ENCODE measurements at regions not wholly inside any gene's neighbourhood (a gene's known extent, or its start where the extent isn't known, plus 50 kb on each side); places are given as distances from the start of the nearest gene placed in this dataset.

- intact Hi-C loops (cut with micrococcal nuclease), result no loop called here
- CTCF ChIA-PET, result interaction anchor here (1.3 kb wide), 1 partner anchor 252 kb away, joined by 4 read pairs; the partner anchor contains the start of gene MYCN
- H3K4me1 ChIP-seq (ENCODE audit: control insufficient read depth in 2 of 2, insufficient read depth in 2 of 2, low read length in 2 of 2), result no peaks in the 10 kb centered on the region
- Mint-ChIP-seq H3K27ac (no peak overlapping the region), H3K36me3 (no peaks in the 10 kb centered on the region), H3K9me3 (no peaks in the 10 kb centered on the region), H3K27me3 (peaks cover 0 to 5% (median 0%) of the 10 kb centered on the region in 5 donors), H3K4me1 (no peaks in the 10 kb centered on the region), H3K4me3 (no peak overlapping the region)
- no peak overlapping the region for H3K4me3 ChIP-seq (ENCODE audit: low read length)
- POLR2A ChIA-PET, result no interaction called here
- H3K27me3 ChIP-seq (ENCODE audit: control insufficient read depth in 2 of 2, insufficient read depth in 2 of 2, low read length in 2 of 2), result no peaks in the 10 kb centered on the region
- no peak for DNase-seq
- no peaks in the 10 kb centered on the region for H3K36me3 ChIP-seq (ENCODE audit: control insufficient read depth in 2 of 3, insufficient read depth in 3 of 3, low read length in 3 of 3)
- ATAC-seq, result no peak
- no peaks in the 10 kb centered on the region for H3K9me3 ChIP-seq (ENCODE audit: control insufficient read depth in 2 of 3, low read length in 3 of 3)
- no peak overlapping the region for H3K27ac ChIP-seq (ENCODE audit: low read depth, low read length)
Measured at GRCh38 chr2:16192416-16193216, 252.3 kb downstream of the MYCN start.

DNA sequence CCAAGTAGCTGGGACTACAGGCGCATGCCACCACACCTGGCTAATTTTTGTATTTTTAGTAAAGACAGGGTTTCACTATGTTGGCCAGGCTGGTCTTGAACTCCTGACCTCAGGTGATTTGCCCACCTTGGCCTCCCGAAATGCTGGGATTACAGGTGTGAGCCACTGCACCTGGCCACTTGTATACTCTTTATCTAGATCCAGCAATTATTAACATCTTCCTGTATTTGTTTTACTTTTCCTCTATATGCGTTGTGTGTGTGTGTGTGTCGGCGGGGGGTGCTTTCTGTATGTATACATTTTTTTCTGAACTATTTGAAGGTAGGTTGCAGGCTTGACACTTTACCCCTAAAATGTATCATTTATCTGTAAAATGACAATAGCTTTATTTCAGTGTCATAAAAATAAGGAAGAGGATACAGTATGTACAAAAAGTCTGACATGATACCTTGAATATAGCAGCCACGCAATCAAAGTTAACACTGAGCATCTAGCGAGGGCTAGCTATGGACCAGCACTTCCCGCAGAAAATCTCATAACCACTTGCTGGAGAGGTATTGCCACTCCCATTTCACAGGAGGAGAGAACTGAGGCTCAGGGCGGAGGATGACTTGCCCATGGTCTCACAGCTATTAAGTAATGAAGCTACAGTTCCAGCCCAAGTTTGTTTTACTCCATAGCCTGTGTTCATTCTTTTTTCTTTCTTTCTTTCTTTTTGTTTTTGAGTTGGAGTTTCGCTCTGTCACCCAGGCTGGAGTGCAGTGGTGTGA is 251.3 kb downstream of the MYCN start:
- ChIA-PET POLR2A (no interaction called here), CTCF (interaction anchor here (1.3 kb wide), 1 partner anchor 251 kb away, joined by 4 read pairs; the partner anchor contains the start of gene MYCN)
- Histone ChIP-seq H3K36me3 (ENCODE audit: control insufficient read depth in 2 of 3, insufficient read depth in 3 of 3, low read length in 3 of 3) (no peaks in the 10 kb centered on the region), H3K27me3 (ENCODE audit: control insufficient read depth in 2 of 2, insufficient read depth in 2 of 2, low read length in 2 of 2) (no peaks in the 10 kb centered on the region), H3K9me3 (ENCODE audit: control insufficient read depth in 2 of 3, low read length in 3 of 3) (no peaks in the 10 kb centered on the region), H3K27ac (ENCODE audit: low read depth, low read length) (no peak overlapping the region), H3K4me3 (ENCODE audit: low read length) (no peak overlapping the region), H3K4me1 (ENCODE audit: control insufficient read depth in 2 of 2, insufficient read depth in 2 of 2, low read length in 2 of 2) (no peaks in the 10 kb centered on the region)
- no peak overlapping the region for H3K27ac Mint-ChIP-seq
- DNase-seq, result no peak
- peaks cover 0 to 5% (median 0%) of the 10 kb centered on the region in 5 donors for H3K27me3 Mint-ChIP-seq
- ATAC-seq, result no peak
- no peaks in the 10 kb centered on the region for H3K9me3 Mint-ChIP-seq
- H3K4me1 Mint-ChIP-seq, result no peaks in the 10 kb centered on the region
- H3K36me3 Mint-ChIP-seq, result no peaks in the 10 kb centered on the region
- H3K4me3 Mint-ChIP-seq, result no peak overlapping the region
- intact Hi-C loops (cut with micrococcal nuclease), result no loop called here

GRCh38 chr2:16190446-16191270 is 250.3 kb downstream of the MYCN start:
- POLR2A ChIA-PET, result no interaction called here

DNA sequence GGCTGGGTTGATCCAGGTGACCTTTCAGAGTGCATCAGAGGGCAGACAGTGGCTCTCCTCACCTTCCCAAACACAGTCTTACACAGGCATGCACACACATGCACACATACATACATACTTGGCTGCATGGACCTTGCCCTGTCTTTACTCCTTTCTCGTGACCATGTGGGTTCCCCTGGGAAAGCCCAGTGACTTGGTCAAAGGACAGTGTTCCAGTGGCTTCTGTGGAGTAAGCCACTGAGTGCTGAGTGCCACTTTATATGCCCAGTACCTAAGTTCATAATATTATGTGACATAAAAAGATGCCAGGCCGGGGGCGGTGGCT is 249.4 kb downstream of the MYCN start:
- H3K36me3 ChIP-seq (ENCODE audit: control insufficient read depth in 2 of 3, insufficient read depth in 3 of 3, low read length in 3 of 3), result no peaks in the 10 kb centered on the region
- intact Hi-C loops (cut with micrococcal nuclease), result no loop called here
- H3K27ac Mint-ChIP-seq, result no peak overlapping the region
- H3K27ac ChIP-seq (ENCODE audit: low read depth, low read length), result no peak overlapping the region
- DNase-seq, result no peak
- ChIA-PET POLR2A (no interaction called here), CTCF (interaction anchor here (1.3 kb wide), 1 partner anchor 12 kb away, joined by 4 read pairs; no protein-coding TSS in a partner anchor)
- no peaks in the 10 kb centered on the region for H3K27me3 ChIP-seq (ENCODE audit: control insufficient read depth in 2 of 2, insufficient read depth in 2 of 2, low read length in 2 of 2)
- no peak for ATAC-seq
- H3K4me1 Mint-ChIP-seq, result peaks cover 0 to 1% (median 0%) of the 10 kb centered on the region in 7 donors
- H3K4me3 Mint-ChIP-seq, result no peak overlapping the region
- no peak overlapping the region for H3K4me3 ChIP-seq (ENCODE audit: low read length)
- no peaks in the 10 kb centered on the region for H3K4me1 ChIP-seq (ENCODE audit: control insufficient read depth in 2 of 2, insufficient read depth in 2 of 2, low read length in 2 of 2)
- H3K27me3 Mint-ChIP-seq, result peaks cover 0 to 16% (median 0%) of the 10 kb centered on the region in 5 donors
- H3K9me3 Mint-ChIP-seq, result no peaks in the 10 kb centered on the region
- H3K9me3 ChIP-seq (ENCODE audit: control insufficient read depth in 2 of 3, low read length in 3 of 3), result no peaks in the 10 kb centered on the region
- H3K36me3 Mint-ChIP-seq, result no peaks in the 10 kb centered on the region

More at GRCh38 chr2:16190446-16191270, 250.3 kb downstream of the MYCN start:
- Histone ChIP-seq H3K27ac (ENCODE audit: low read depth, low read length) (no peak overlapping the region), H3K9me3 (ENCODE audit: control insufficient read depth in 2 of 3, low read length in 3 of 3) (no peaks in the 10 kb centered on the region), H3K4me1 (ENCODE audit: control insufficient read depth in 2 of 2, insufficient read depth in 2 of 2, low read length in 2 of 2) (no peaks in the 10 kb centered on the region), H3K36me3 (ENCODE audit: control insufficient read depth in 2 of 3, insufficient read depth in 3 of 3, low read length in 3 of 3) (no peaks in the 10 kb centered on the region), H3K4me3 (ENCODE audit: low read length) (no peak overlapping the region), H3K27me3 (ENCODE audit: control insufficient read depth in 2 of 2, insufficient read depth in 2 of 2, low read length in 2 of 2) (no peaks in the 10 kb centered on the region)
- no peaks in the 10 kb centered on the region for H3K9me3 Mint-ChIP-seq
- CTCF ChIA-PET, result interaction anchor here (1.3 kb wide), 1 partner anchor 13 kb away, joined by 4 read pairs; no protein-coding TSS in a partner anchor
- H3K36me3 Mint-ChIP-seq, result no peaks in the 10 kb centered on the region
- H3K4me1 Mint-ChIP-seq, result no peaks in the 10 kb centered on the region
- peaks cover 0 to 10% (median 0%) of the 10 kb centered on the region in 5 donors for H3K27me3 Mint-ChIP-seq
- intact Hi-C loops (cut with micrococcal nuclease), result no loop called here
- no peak for DNase-seq
- no peak for ATAC-seq
- no peak overlapping the region for H3K4me3 Mint-ChIP-seq
- no peak overlapping the region for H3K27ac Mint-ChIP-seq

GRCh38 chr2:16189029-16189835 is 248.9 kb downstream of the MYCN start:
- Mint-ChIP-seq H3K4me1 (peaks cover 0 to 1% (median 0%) of the 10 kb centered on the region in 7 donors), H3K4me3 (no peak overlapping the region), H3K27me3 (peaks cover 0 to 16% (median 4%) of the 10 kb centered on the region in 5 donors), H3K9me3 (no peaks in the 10 kb centered on the region), H3K36me3 (no peaks in the 10 kb centered on the region), H3K27ac (no peak overlapping the region)
- DNase-seq (no peak), ATAC-seq (no peak)
- no peaks in the 10 kb centered on the region for H3K4me1 ChIP-seq (ENCODE audit: control insufficient read depth in 2 of 2, insufficient read depth in 2 of 2, low read length in 2 of 2)
- H3K36me3 ChIP-seq (ENCODE audit: control insufficient read depth in 2 of 3, insufficient read depth in 3 of 3, low read length in 3 of 3), result no peaks in the 10 kb centered on the region
- intact Hi-C loops (cut with micrococcal nuclease), result no loop called here
- H3K27ac ChIP-seq (ENCODE audit: low read depth, low read length), result no peak overlapping the region
- H3K9me3 ChIP-seq (ENCODE audit: control insufficient read depth in 2 of 3, low read length in 3 of 3), result no peaks in the 10 kb centered on the region
- H3K4me3 ChIP-seq (ENCODE audit: low read length), result no peak overlapping the region
- CTCF ChIA-PET, result interaction anchor here (1.3 kb wide), 1 partner anchor 12 kb away, joined by 4 read pairs; no protein-coding TSS in a partner anchor
- POLR2A ChIA-PET, result no interaction called here
- no peaks in the 10 kb centered on the region for H3K27me3 ChIP-seq (ENCODE audit: control insufficient read depth in 2 of 2, insufficient read depth in 2 of 2, low read length in 2 of 2)

GRCh38 chr2:16188261-16188890 is 248.0 kb downstream of the MYCN start:
- H3K27me3 Mint-ChIP-seq, result peaks cover 0 to 17% (median 4%) of the 10 kb centered on the region in 5 donors
- no peaks in the 10 kb centered on the region for H3K36me3 Mint-ChIP-seq
- Histone ChIP-seq H3K4me3 (ENCODE audit: low read length) (no peak overlapping the region), H3K4me1 (ENCODE audit: control insufficient read depth in 2 of 2, insufficient read depth in 2 of 2, low read length in 2 of 2) (no peaks in the 10 kb centered on the region), H3K9me3 (ENCODE audit: control insufficient read depth in 2 of 3, low read length in 3 of 3) (no peaks in the 10 kb centered on the region), H3K27ac (ENCODE audit: low read depth, low read length) (no peak overlapping the region), H3K36me3 (ENCODE audit: control insufficient read depth in 2 of 3, insufficient read depth in 3 of 3, low read length in 3 of 3) (no peaks in the 10 kb centered on the region), H3K27me3 (ENCODE audit: control insufficient read depth in 2 of 2, insufficient read depth in 2 of 2, low read length in 2 of 2) (no peaks in the 10 kb centered on the region)
- ChIA-PET CTCF (no interaction called here), POLR2A (no interaction called here)
- no peaks in the 10 kb centered on the region for H3K9me3 Mint-ChIP-seq
- no peak for DNase-seq
- H3K4me3 Mint-ChIP-seq, result no peak overlapping the region
- ATAC-seq, result no peak
- no peak overlapping the region for H3K27ac Mint-ChIP-seq
- peaks cover 0 to 1% (median 0%) of the 10 kb centered on the region in 7 donors for H3K4me1 Mint-ChIP-seq
- intact Hi-C loops (cut with micrococcal nuclease), result no loop called here

Data from naive thymus-derived CD4-positive, alpha-beta T cell (primary cell).